K562 (cell line): ENCODE measurements at regions not wholly inside any gene's neighbourhood (a gene's known extent, or its start where the extent isn't known, plus 50 kb on each side); places are given as distances from the start of the nearest gene placed in this dataset.

Experiments used
- ATAC-seq: fragments of 200-7000 bp; cut with Tn5 transposase; 3 replicates; pipeline ENCODE4 v1.9.1; 2020; ENCODE audit warnings: moderate library complexity
- BruUV-seq: library from RNA; stranded (reverse); fragments of 400-500 nt; replicated peaks from 2 replicates; lab custom pipeline; 2021; lab: Mats Ljungman, UMichigan
- CTCF ChIA-PET: fragments of 300-600 bp; formaldehyde crosslinking; extraction: SDS; loops from one replicate; lab custom pipeline; 2021; ENCODE audit warnings: low intra/inter-chr PET ratio; lab: Yijun Ruan, JAX
- POLR2A ChIA-PET: fragments of 300-600, 350-650 bp; sonication (Branson Sonifier 250); formaldehyde crosslinking; extraction: SDS; loops from one replicate; lab custom pipeline; 2021; ENCODE audit warnings: antibody characterized with exemption, inconsistent platforms; lab: Yijun Ruan, JAX
- DNase-seq, 4 experiments: peaks; one replicate each; pipeline versions ENCODE4 v3.0.0 to v3.0.0-alpha.2; 2011 to 2018; ENCODE audit warnings: low spot score in 3 of 4, mixed read lengths in 3 of 4; ENCODE audit errors: extremely low read depth in 1 of 4
- FAIRE-seq: peaks from 2 replicates; lab custom pipeline; 2011; peaks lifted over from hg19 to GRCh38; lab: Jason Lieb, UNC
- H2AFZ ChIP-seq: 2 replicates; pipeline ENCODE4 v1.6.0; 2011; ENCODE audit warnings: low read depth, low read length, control low read depth, inconsistent platforms
- H3K27ac ChIP-seq: fragments of 200-600 bp; 3 replicates; pipeline ENCODE4 v1.8.0; 2011; ENCODE audit warnings: low read depth, mild to moderate bottlenecking, control low read depth, inconsistent platforms, low read length, moderate library complexity, mixed read lengths; ENCODE audit errors: extremely low read depth
- H3K27me3 ChIP-seq, 2 experiments: fragments of 300-600 bp in 1 of 2; 2 replicates in 1 of 2; 3 replicates in 1 of 2; pipeline versions ENCODE4 v1.6.0 to v1.8.0; 2011; ENCODE audit warnings: inconsistent platforms in 2 of 2, low read length in 2 of 2, mild to moderate bottlenecking in 1 of 2, mixed read lengths in 1 of 2, moderate library complexity in 1 of 2; ENCODE audit not compliant: control insufficient read depth in 2 of 2, insufficient read depth in 2 of 2
- H3K36me3 ChIP-seq: fragments of 300-600 bp; 3 replicates; pipeline ENCODE4 v1.8.0; 2011; ENCODE audit warnings: mild to moderate bottlenecking, low read length, inconsistent platforms; ENCODE audit not compliant: control insufficient read depth, insufficient read depth
- H3K4me1 ChIP-seq, 2 experiments: fragments of 200-600 bp in 1 of 2; replicated peaks in 1 of 2; 2 replicates in 1 of 2; 3 replicates in 1 of 2; pipeline versions ENCODE4 v1.5.1 to v1.8.0; 2011; ENCODE audit warnings: inconsistent platforms in 2 of 2, low read length in 2 of 2, mild to moderate bottlenecking in 1 of 2, mixed read lengths in 1 of 2, moderate library complexity in 1 of 2; ENCODE audit not compliant: control insufficient read depth in 2 of 2, insufficient read depth in 2 of 2
- H3K4me2 ChIP-seq: 2 replicates; pipeline ENCODE4 v1.6.1; 2011; ENCODE audit warnings: low read length, control low read depth, inconsistent platforms, mixed read lengths; ENCODE audit not compliant: insufficient read depth
- H3K4me3 ChIP-seq: fragments of 200-600 bp; sonication (generic), shearing (Covaris generic); 2 replicates; pipeline ENCODE4 v1.5.1; 2016; ENCODE audit warnings: control low read depth, inconsistent platforms
- H3K79me2 ChIP-seq: fragments of 200-600 bp; 3 replicates; pipeline ENCODE4 v1.8.0; 2011; ENCODE audit warnings: low read length, inconsistent platforms; ENCODE audit not compliant: control insufficient read depth, insufficient read depth
- H3K9ac ChIP-seq, 2 experiments: 2 replicates each; pipeline versions ENCODE4 v1.6.0 to v1.6.1; 2011; ENCODE audit warnings: low read depth in 2 of 2, low read length in 2 of 2, control low read depth in 1 of 2, inconsistent platforms in 1 of 2, mild to moderate bottlenecking in 1 of 2, mixed read lengths in 1 of 2; ENCODE audit not compliant: insufficient read depth in 1 of 2
- H3K9me1 ChIP-seq: one replicate; pipeline ENCODE4 v1.6.0; 2011; ENCODE audit warnings: inconsistent platforms, mild to moderate bottlenecking, low read length, moderate library complexity; ENCODE audit not compliant: control insufficient read depth, insufficient read depth
- H3K9me3 ChIP-seq: replicated peaks from 2 replicates; pipeline ENCODE4 v1.5.1; 2011; ENCODE audit warnings: low read depth, low read length, inconsistent platforms; ENCODE audit not compliant: control insufficient read depth, insufficient read depth
- H4K20me1 ChIP-seq: replicated peaks from 2 replicates; pipeline ENCODE4 v1.6.1; 2011; ENCODE audit warnings: low read length, inconsistent platforms, mixed read lengths; ENCODE audit not compliant: control insufficient read depth, insufficient read depth
- BDP1 ChIP-seq: IDR thresholded peaks from 3 replicates; pipeline ENCODE4 v1.6.1; 2011; ENCODE audit not compliant: insufficient read length, insufficient read depth
- CCAR2 ChIP-seq: fragments of 200-400 bp; formaldehyde crosslinking; IDR thresholded peaks from 2 replicates; pipeline ENCODE4 v1.6.1; 2017; ENCODE audit warnings: mild to moderate bottlenecking, low read depth, low read length
- CSDE1 ChIP-seq, 2 experiments: fragments of 450-650 bp; IDR thresholded peaks; 2 replicates each; pipeline ENCODE4 v1.6.1; 2016; ENCODE audit warnings: mild to moderate bottlenecking in 1 of 2
- E2F1 ChIP-seq: sonication (generic); formaldehyde crosslinking; IDR thresholded peaks from 2 replicates; pipeline ENCODE4 v1.8.1; 2023; ENCODE audit warnings: mild to moderate bottlenecking, missing genetic modification reagents, moderate library complexity
- E2F8 ChIP-seq: fragments of 450-650 bp; IDR thresholded peaks from 2 replicates; pipeline ENCODE4 v1.7.1; 2018; ENCODE audit warnings: mild to moderate bottlenecking, low read depth; ENCODE audit not compliant: partially characterized antibody
- E4F1 ChIP-seq: fragments of 250-450 bp; sonication (Bioruptor Pico); IDR thresholded peaks from 2 replicates; pipeline ENCODE4 v1.5.0; 2021; ENCODE audit warnings: mild to moderate bottlenecking, borderline replicate concordance
- MBD2 ChIP-seq: sonication (generic); IDR thresholded peaks from 2 replicates; pipeline ENCODE4 v1.6.1; 2016; ENCODE audit warnings: low read depth, borderline replicate concordance
- MTA1 ChIP-seq: fragments of 450-650 bp; IDR thresholded peaks from 2 replicates; pipeline ENCODE4 v1.6.1; 2017; ENCODE audit warnings: borderline replicate concordance
- MYNN ChIP-seq, 2 experiments: sonication (generic); formaldehyde crosslinking in 1 of 2; IDR thresholded peaks; 2 replicates each; pipeline versions ENCODE4 v1.5.0 to v1.6.1; 2016 to 2020; ENCODE audit warnings: antibody characterized with exemption in 1 of 2, missing genetic modification reagents in 1 of 2
- POLR2G ChIP-seq: fragments of 200-400 bp; formaldehyde crosslinking; IDR thresholded peaks from 2 replicates; pipeline ENCODE4 v1.6.1; 2017; ENCODE audit warnings: low read depth, mild to moderate bottlenecking, antibody characterized with exemption, low read length, moderate library complexity
- SMAD3 ChIP-seq: fragments of 450-650 bp; formaldehyde crosslinking; conservative IDR thresholded peaks from 2 replicates; pipeline ENCODE4 v1.4.0; 2020; ENCODE audit warnings: mild to moderate bottlenecking
- XRCC4 ChIP-seq: IDR thresholded peaks from one replicate; pipeline ENCODE4 v1.6.1; 2011; ENCODE audit not compliant: insufficient read depth, insufficient read length; ENCODE audit errors: extremely low read depth
- ZNF12 ChIP-seq: sonication (generic); formaldehyde crosslinking; IDR thresholded peaks from 2 replicates; pipeline ENCODE4 v1.4.0; 2020; ENCODE audit warnings: mild to moderate bottlenecking, missing genetic modification reagents
- ZNF143 ChIP-seq: sonication (generic); formaldehyde crosslinking; IDR thresholded peaks from 2 replicates; pipeline ENCODE4 v1.9.0; 2022; ENCODE audit warnings: mild to moderate bottlenecking, missing genetic modification reagents
- ZNF384 ChIP-seq: IDR thresholded peaks from 2 replicates; pipeline ENCODE4 v1.6.1; 2012; ENCODE audit warnings: low read depth, low read length, improper control_type of control experiment
- WGBS: fragments of 100-300 bp; shearing (Covaris generic); methylation state at CpG from one replicate; pipeline ENCODE4 v1.1.6; 2016; ENCODE audit warnings: low coverage, mixed read lengths; ENCODE audit not compliant: insufficient coverage; ENCODE audit errors: missing lambda C conversion rate; 5-methylcytosine and 5-hydroxymethylcytosine counted together
- in situ Hi-C: fragments of 300-500 bp; cut with MboI; formaldehyde crosslinking; loops from 4 replicates; pipeline ENCODE4 v1.15.0; 2018; ENCODE audit warnings: inconsistent platforms, mixed read lengths
- intact Hi-C: fragments of 100-400 bp; cut with micrococcal nuclease; formaldehyde crosslinking; loops from 2 replicates; pipeline ENCODE4 v1.14.2; 2022

GRCh38 chr6:12355354-12355753, 65.2 kb downstream of the EDN1 start:
- no peak overlapping the region for H3K27ac ChIP-seq
- intact Hi-C loops, result no loop called here
- CTCF ChIA-PET, result no interaction called here
- no peaks in the 10 kb centered on the region for H4K20me1 ChIP-seq
- H3K9me1 ChIP-seq, result no peaks in the 10 kb centered on the region
- no peak overlapping the region for H3K4me3 ChIP-seq
- H3K9ac ChIP-seq, result no peak overlapping the region
- in situ Hi-C loops, result no loop called here
- ATAC-seq (no peak), DNase-seq (no peak), FAIRE-seq (no peak)
- no peaks in the 10 kb centered on the region for H3K4me1 ChIP-seq
- H2AFZ ChIP-seq, result no peak overlapping the region
- no peaks in the 10 kb centered on the region for H3K36me3 ChIP-seq
- POLR2A ChIA-PET, result no interaction called here
- no peaks in the 10 kb centered on the region for H3K9me3 ChIP-seq
- BruUV-seq, result no TSS peak
- no peak overlapping the region for H3K4me2 ChIP-seq
- no peaks in the 10 kb centered on the region for H3K79me2 ChIP-seq
- WGBS, result 0% methylated on average over 3 of the region's 3 CpGs
- H3K27me3 ChIP-seq, result no peaks in the 10 kb centered on the region
- TF ChIP-seq SMAD3 (CRISPR knock-in tag) (no peak), CCAR2 (no peak), E2F1 (no peak), E4F1 (CRISPR knock-in tag) (no peak), XRCC4 (no peak), POLR2G (no peak), CSDE1 (IDR thresholded peaks at IDR 0.05) (no peak), BDP1 (no peak), MYNN (IDR thresholded peaks at IDR 0.05) (no peak), MYNN (CRISPR knock-in tag; IDR thresholded peaks at IDR 0.05) (no peak), ZNF12 (CRISPR knock-in tag) (no peak), ZNF143 (CRISPR knock-in tag) (no peak), ZNF384 (no peak), MBD2 (no peak), E2F8 (no peak), MTA1 (no peak)
